Naive thymus-derived CD4-positive, alpha-beta T cell (primary cell): ENCODE measurements at regions not wholly inside any gene's neighbourhood (a gene's known extent, or its start where the extent isn't known, plus 50 kb on each side); places are given as distances from the start of the nearest gene placed in this dataset.

ENCODE experiments used
- ATAC-seq: fragments of 150-1000 bp; cut with Tn5 transposase; 2 replicates; pipeline ENCODE4 v1.10.0; 2021; ENCODE audit warnings: mild to moderate bottlenecking, moderate library complexity
- CTCF ChIA-PET: fragments of 350-600 bp; sonication (Branson Sonifier 250); formaldehyde crosslinking; loops from one replicate; lab custom pipeline; 2021; ENCODE audit warnings: antibody characterized with exemption; lab: Charles Lee
- POLR2A ChIA-PET: fragments of 350-600 bp; sonication (Branson Sonifier 250); formaldehyde crosslinking; loops from one replicate; lab custom pipeline; 2021; ENCODE audit warnings: antibody characterized with exemption, inconsistent platforms; lab: Charles Lee
- DNase-seq, 9 donors: peaks; one replicate each; pipeline versions ENCODE4 v3.0.0 to v3.0.0-alpha.2; 2020 to 2022; ENCODE audit warnings: mixed read lengths in 1 of 9
- H3K27ac ChIP-seq: one replicate; pipeline ENCODE4 v1.7.0; 2013; ENCODE audit warnings: mild to moderate bottlenecking, low read depth, low read length, moderate library complexity
- H3K27me3 ChIP-seq, 2 donors: one replicate each; pipeline ENCODE4 v1.7.0; 2013; ENCODE audit warnings: low read length in 2 of 2, mild to moderate bottlenecking in 2 of 2, moderate library complexity in 2 of 2; ENCODE audit not compliant: control insufficient read depth in 2 of 2, insufficient read depth in 2 of 2
- H3K36me3 ChIP-seq, 3 experiments: 1 replicate in 2 of 3; 2 replicates in 1 of 3; pipeline ENCODE4 v1.7.0; 2013; ENCODE audit warnings: low read length in 3 of 3, mild to moderate bottlenecking in 3 of 3, moderate library complexity in 1 of 3; ENCODE audit not compliant: insufficient read depth in 3 of 3, control insufficient read depth in 2 of 3
- H3K4me1 ChIP-seq, 2 donors: one replicate each; pipeline ENCODE4 v1.7.0; 2013; ENCODE audit warnings: low read length in 2 of 2, mild to moderate bottlenecking in 2 of 2, moderate library complexity in 1 of 2; ENCODE audit not compliant: control insufficient read depth in 2 of 2, insufficient read depth in 2 of 2
- H3K4me3 ChIP-seq: 2 replicates; pipeline ENCODE4 v1.7.0; 2013; ENCODE audit warnings: mild to moderate bottlenecking, low read length
- H3K9me3 ChIP-seq, 3 experiments: 1 replicate in 2 of 3; 2 replicates in 1 of 3; pipeline ENCODE4 v1.7.0; 2013; ENCODE audit warnings: low read length in 3 of 3; ENCODE audit not compliant: control insufficient read depth in 2 of 3
- H3K27ac Mint-ChIP-seq, 9 donors: one replicate each; pipeline ENCODE4 v1.8.0; 2020 to 2022; ENCODE audit warnings: mixed read lengths in 9 of 9, mild to moderate bottlenecking in 8 of 9, moderate library complexity in 5 of 9, inconsistent platforms in 2 of 9
- H3K27me3 Mint-ChIP-seq, 5 donors: one replicate each; pipeline ENCODE4 v1.8.0; 2021 to 2022; ENCODE audit warnings: mixed read lengths in 5 of 5, mild to moderate bottlenecking in 1 of 5
- H3K36me3 Mint-ChIP-seq, 5 donors: one replicate each; pipeline ENCODE4 v1.8.0; 2020 to 2022; ENCODE audit warnings: mixed read lengths in 5 of 5, mild to moderate bottlenecking in 3 of 5, inconsistent platforms in 1 of 5
- H3K4me1 Mint-ChIP-seq, 7 donors: one replicate each; pipeline ENCODE4 v1.8.0; 2020 to 2022; ENCODE audit warnings: mixed read lengths in 7 of 7, mild to moderate bottlenecking in 3 of 7, inconsistent platforms in 1 of 7
- H3K4me3 Mint-ChIP-seq, 10 donors: one replicate each; pipeline ENCODE4 v1.8.0; 2020 to 2022; ENCODE audit warnings: mild to moderate bottlenecking in 10 of 10, mixed read lengths in 10 of 10, moderate library complexity in 6 of 10, inconsistent platforms in 2 of 10
- H3K9me3 Mint-ChIP-seq, 11 donors: one replicate each; pipeline ENCODE4 v1.8.0; 2020 to 2022; ENCODE audit warnings: mixed read lengths in 11 of 11, mild to moderate bottlenecking in 4 of 11, inconsistent platforms in 1 of 11, moderate library complexity in 1 of 11
- intact Hi-C, 2 donors: fragments of 100-400 bp; cut with micrococcal nuclease; formaldehyde crosslinking; loops; one replicate each; pipeline ENCODE4 v1.15.1; 2023

DNA sequence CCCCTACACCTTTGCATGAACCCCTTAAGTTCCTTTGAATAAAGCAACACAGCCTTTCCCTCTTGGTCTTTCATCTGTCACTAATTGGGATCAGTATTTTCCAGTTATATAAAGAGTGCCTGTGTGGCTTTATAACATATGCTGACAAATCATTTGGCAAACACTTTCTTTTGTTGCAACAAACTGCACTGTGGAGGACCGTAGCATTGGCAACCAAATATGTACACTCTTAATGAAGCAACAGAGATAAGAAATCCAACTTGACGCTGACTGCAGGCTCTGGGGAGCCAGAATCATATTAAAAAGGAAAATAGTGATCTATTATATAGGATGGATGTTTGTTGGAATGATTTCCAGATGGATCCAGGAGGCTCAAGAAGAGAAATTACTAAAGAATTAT lies 120.1 kb upstream of the PRICKLE2 start:
- no peak for ATAC-seq
- Mint-ChIP-seq H3K36me3 (no peaks in the 10 kb centered on the region), H3K9me3 (peaks cover 0 to 4% (median 0%) of the 10 kb centered on the region in 11 donors), H3K27ac (no peak overlapping the region), H3K4me3 (no peak overlapping the region), H3K27me3 (peaks cover 4 to 26% (median 8%) of the 10 kb centered on the region in 5 donors), H3K4me1 (peaks cover 0 to 4% (median 0%) of the 10 kb centered on the region in 7 donors)
- ChIA-PET CTCF (no interaction called here), POLR2A (no interaction called here)
- no peaks in the 10 kb centered on the region for H3K36me3 ChIP-seq
- H3K9me3 ChIP-seq, result no peaks in the 10 kb centered on the region
- H3K27ac ChIP-seq, result no peak overlapping the region
- H3K4me3 ChIP-seq, result no peak overlapping the region
- no peaks in the 10 kb centered on the region for H3K4me1 ChIP-seq
- no peak for DNase-seq
- intact Hi-C loops, result no loop called here
- H3K27me3 ChIP-seq, result no peaks in the 10 kb centered on the region

DNA sequence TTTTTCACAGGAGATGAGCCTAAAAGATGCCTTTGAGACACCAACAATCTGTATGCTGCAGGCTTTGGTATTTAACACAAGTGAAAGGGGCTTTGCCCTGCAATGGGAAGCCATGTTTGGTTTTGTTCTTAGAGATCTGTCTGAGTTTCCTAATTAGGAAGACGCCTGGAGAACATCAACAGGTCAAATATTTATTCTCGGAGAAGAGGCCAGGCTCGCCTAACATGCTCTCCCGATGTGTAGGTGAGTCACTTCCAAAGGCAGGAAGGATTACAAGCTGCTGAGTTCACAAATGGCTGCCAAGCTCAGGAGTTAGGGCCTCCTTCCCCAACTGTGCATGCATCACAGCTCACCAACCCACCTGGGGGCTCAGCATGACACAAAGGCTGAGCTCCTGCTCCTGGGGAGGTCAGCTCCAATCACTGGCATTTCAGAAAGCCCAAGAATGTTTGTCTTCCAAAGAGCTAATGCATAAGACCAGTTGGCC lies 119.5 kb upstream of the PRICKLE2 start:
- H3K9me3 ChIP-seq, result no peaks in the 10 kb centered on the region
- intact Hi-C loops, result no loop called here
- no peak overlapping the region for H3K4me3 ChIP-seq
- Mint-ChIP-seq H3K9me3 (peaks cover 0 to 4% (median 0%) of the 10 kb centered on the region in 11 donors), H3K4me3 (peak overlapping the region in 1 of 10 donors; percentile 12), H3K27ac (no peak overlapping the region), H3K4me1 (no peaks in the 10 kb centered on the region), H3K27me3 (peaks cover 4 to 26% (median 8%) of the 10 kb centered on the region in 5 donors), H3K36me3 (no peaks in the 10 kb centered on the region)
- CTCF ChIA-PET, result no interaction called here
- no peak for ATAC-seq
- H3K27ac ChIP-seq, result no peak overlapping the region
- no peaks in the 10 kb centered on the region for H3K36me3 ChIP-seq
- no peaks in the 10 kb centered on the region for H3K27me3 ChIP-seq
- H3K4me1 ChIP-seq, result no peaks in the 10 kb centered on the region
- no peak for DNase-seq
- POLR2A ChIA-PET, result no interaction called here

DNA sequence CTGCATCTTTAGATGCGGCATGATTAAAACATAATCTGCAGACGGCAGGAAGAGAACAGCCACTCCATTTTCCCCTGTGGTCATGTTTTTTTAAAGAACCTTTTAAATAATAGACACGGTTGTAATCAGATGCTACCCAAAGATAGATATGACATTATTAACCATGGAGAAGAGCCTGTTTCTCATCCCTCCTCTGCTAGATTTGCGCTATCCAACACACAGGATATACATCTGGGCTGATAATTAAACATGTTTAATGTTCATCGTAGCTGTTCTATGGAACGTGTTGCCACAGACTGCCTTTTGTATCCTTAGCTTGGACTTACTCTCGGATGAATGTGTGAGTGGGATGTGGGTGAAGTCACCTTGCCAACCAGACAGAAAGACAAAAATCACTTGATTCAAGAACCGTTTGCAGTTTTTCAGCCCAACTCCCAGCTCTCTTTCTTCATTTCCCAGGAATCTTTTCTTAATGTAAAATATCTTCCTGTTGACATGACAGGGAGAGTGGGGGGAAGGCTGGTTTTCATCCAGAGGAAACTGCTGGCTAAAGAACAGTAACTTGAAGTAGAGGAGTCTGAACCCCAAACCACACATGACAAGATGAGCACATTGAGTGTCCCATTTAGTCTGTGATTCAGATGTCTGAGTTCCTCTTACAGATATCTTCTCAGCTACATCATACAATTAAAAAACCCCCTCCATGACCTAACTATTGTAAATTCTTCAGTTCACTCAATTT lies 118.6 kb upstream of the PRICKLE2 start:
- Mint-ChIP-seq H3K27ac (no peak overlapping the region), H3K36me3 (peaks cover 0 to 4% (median 0%) of the 10 kb centered on the region in 5 donors), H3K27me3 (peaks cover 4 to 26% (median 8%) of the 10 kb centered on the region in 5 donors), H3K4me1 (no peaks in the 10 kb centered on the region), H3K4me3 (no peak overlapping the region), H3K9me3 (peaks cover 0 to 4% (median 0%) of the 10 kb centered on the region in 11 donors)
- Histone ChIP-seq H3K27me3 (no peaks in the 10 kb centered on the region), H3K9me3 (no peaks in the 10 kb centered on the region), H3K4me3 (no peak overlapping the region), H3K4me1 (no peaks in the 10 kb centered on the region), H3K36me3 (no peaks in the 10 kb centered on the region), H3K27ac (no peak overlapping the region)
- intact Hi-C loops, result no loop called here
- ATAC-seq (no peak), DNase-seq (no peak)
- CTCF ChIA-PET, result no interaction called here
- POLR2A ChIA-PET, result no interaction called here

DNA sequence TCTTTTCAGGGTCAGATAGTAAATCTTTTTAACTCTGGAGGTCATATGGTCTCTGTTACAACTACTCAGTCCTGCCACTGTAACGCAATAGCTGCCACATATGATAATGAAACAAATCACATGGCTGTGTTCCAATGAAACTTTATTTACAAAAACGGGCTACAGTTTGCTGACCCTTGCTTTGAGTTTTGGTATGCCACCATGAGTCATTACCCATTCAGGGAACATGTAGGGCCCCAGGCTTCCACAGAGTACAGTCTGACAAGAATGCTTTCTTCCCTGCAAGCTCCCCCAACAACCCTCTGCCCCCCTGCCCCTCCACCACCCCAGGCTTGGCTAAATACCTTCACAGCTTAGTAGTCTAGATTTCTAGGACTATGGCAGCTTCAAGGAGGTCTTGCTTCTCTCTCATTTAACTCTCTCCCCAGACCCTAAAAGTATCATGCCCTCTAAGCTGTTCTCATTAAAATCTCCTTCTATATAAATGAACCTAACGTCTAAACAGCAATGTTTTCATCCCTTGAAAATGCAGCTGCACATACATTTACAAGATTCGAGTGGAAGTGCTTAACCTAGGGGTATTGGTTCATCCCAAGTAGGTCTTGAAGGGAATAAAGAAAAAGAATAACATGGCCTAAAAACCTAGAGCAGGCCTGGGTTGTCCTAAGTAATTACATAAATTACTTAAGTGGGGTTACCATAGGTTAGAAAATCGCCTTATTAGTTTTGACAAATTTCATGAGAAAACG lies 117.8 kb upstream of the PRICKLE2 start:
- Histone ChIP-seq H3K4me1 (no peaks in the 10 kb centered on the region), H3K36me3 (no peaks in the 10 kb centered on the region), H3K4me3 (no peak overlapping the region), H3K27me3 (no peaks in the 10 kb centered on the region), H3K27ac (no peak overlapping the region), H3K9me3 (no peaks in the 10 kb centered on the region)
- Mint-ChIP-seq H3K4me1 (no peaks in the 10 kb centered on the region), H3K36me3 (peaks cover 0 to 5% (median 0%) of the 10 kb centered on the region in 5 donors), H3K4me3 (no peak overlapping the region), H3K27ac (no peak overlapping the region), H3K27me3 (peaks cover 4 to 23% (median 8%) of the 10 kb centered on the region in 5 donors), H3K9me3 (peaks cover 0 to 12% (median 0%) of the 10 kb centered on the region in 11 donors)
- ChIA-PET CTCF (no interaction called here), POLR2A (no interaction called here)
- intact Hi-C loops, result no loop called here
- no peak for ATAC-seq
- DNase-seq, result no peak

GRCh38 chr3:64341296-64341695 lies 116.0 kb upstream of the PRICKLE2 start:
- no peak overlapping the region for H3K4me3 ChIP-seq
- CTCF ChIA-PET, result interaction anchor here (0.6 kb wide), 1 partner anchor 1839 kb away, joined by 3 read pairs; no protein-coding TSS in a partner anchor
- H3K36me3 ChIP-seq, result no peaks in the 10 kb centered on the region
- intact Hi-C loops, result no loop called here
- Mint-ChIP-seq H3K27me3 (peaks cover 4 to 10% (median 5%) of the 10 kb centered on the region in 5 donors), H3K36me3 (peaks cover 0 to 5% (median 0%) of the 10 kb centered on the region in 5 donors), H3K9me3 (peaks cover 0 to 12% (median 0%) of the 10 kb centered on the region in 11 donors), H3K27ac (no peak overlapping the region), H3K4me1 (no peaks in the 10 kb centered on the region), H3K4me3 (no peak overlapping the region)
- H3K4me1 ChIP-seq, result no peaks in the 10 kb centered on the region
- no peak for DNase-seq
- no peaks in the 10 kb centered on the region for H3K27me3 ChIP-seq
- H3K9me3 ChIP-seq, result no peaks in the 10 kb centered on the region
- POLR2A ChIA-PET, result interaction anchor here (0.7 kb wide), 1 partner anchor 85 kb away, joined by 3 read pairs; no protein-coding TSS in a partner anchor
- H3K27ac ChIP-seq, result no peak overlapping the region
- ATAC-seq, result no peak

GRCh38 chr3:64340641-64341101 lies 115.4 kb upstream of the PRICKLE2 start:
- Histone ChIP-seq H3K27ac (no peak overlapping the region), H3K36me3 (no peaks in the 10 kb centered on the region), H3K27me3 (no peaks in the 10 kb centered on the region), H3K4me1 (no peaks in the 10 kb centered on the region), H3K4me3 (no peak overlapping the region), H3K9me3 (no peaks in the 10 kb centered on the region)
- Mint-ChIP-seq H3K9me3 (peaks cover 0 to 12% (median 0%) of the 10 kb centered on the region in 11 donors), H3K27me3 (peaks cover 0 to 4% (median 4%) of the 10 kb centered on the region in 5 donors), H3K4me1 (no peaks in the 10 kb centered on the region), H3K27ac (no peak overlapping the region), H3K4me3 (no peak overlapping the region), H3K36me3 (peaks cover 0 to 5% (median 0%) of the 10 kb centered on the region in 5 donors)
- intact Hi-C loops, result no loop called here
- DNase-seq (no peak), ATAC-seq (no peak)
- CTCF ChIA-PET, result no interaction called here
- POLR2A ChIA-PET, result no interaction called here
